GM12878 (cell line): ENCODE measurements at regions not wholly inside any gene's neighbourhood (a gene's known extent, or its start where the extent isn't known, plus 50 kb on each side); places are given as distances from the start of the nearest gene placed in this dataset.

Experiments
- ATAC-seq: fragments of 200-7000 bp; cut with Tn5 transposase; 3 replicates; pipeline ENCODE4 v1.9.1; 2020; ENCODE audit warnings: mild to moderate bottlenecking, moderate library complexity
- BruUV-seq: library from RNA; stranded (reverse); fragments of 400-500 nt; replicated peaks from 2 replicates; lab custom pipeline; 2021; lab: Mats Ljungman, UMichigan
- CTCF ChIA-PET: fragments of 300-600 bp; sonication (Branson Sonifier 250); formaldehyde crosslinking; extraction: SDS; loops from one replicate; lab custom pipeline; 2021; ENCODE audit warnings: inconsistent platforms; lab: Yijun Ruan, JAX
- POLR2A ChIA-PET: fragments of 350-600 bp; formaldehyde crosslinking; extraction: SDS; loops from one replicate; lab custom pipeline; 2021; ENCODE audit warnings: inconsistent platforms; lab: Charles Lee
- RAD21 ChIA-PET: fragments of 300-600 bp; sonication (Branson Sonifier 250); formaldehyde crosslinking; loops from one replicate; lab custom pipeline; 2023; ENCODE audit warnings: antibody characterized with exemption; ENCODE audit not compliant: unreplicated experiment; lab: Charles Lee
- SMC1A ChIA-PET: fragments of 300-600 bp; sonication (Branson Sonifier 250); formaldehyde crosslinking; loops from one replicate; lab custom pipeline; 2023; ENCODE audit not compliant: unreplicated experiment, uncharacterized antibody; lab: Charles Lee
- DNase-seq: peaks from one replicate; pipeline ENCODE4 v3.0.0-alpha.2; 2011; ENCODE audit warnings: low read depth, low spot score
- FAIRE-seq: peaks from 3 replicates; lab custom pipeline; 2011; peaks lifted over from hg19 to GRCh38; lab: Jason Lieb, UNC
- H2AFZ ChIP-seq: 2 replicates; pipeline ENCODE4 v1.6.0; 2011; ENCODE audit warnings: low read depth, low read length, control low read depth; ENCODE audit not compliant: control insufficient read depth
- H3K27ac ChIP-seq: 2 replicates; pipeline ENCODE4 v1.5.1; 2011; ENCODE audit warnings: control low read depth; ENCODE audit not compliant: control insufficient read depth, insufficient read depth
- H3K27me3 ChIP-seq, 2 experiments: replicated peaks in 1 of 2; 2 replicates each; pipeline versions ENCODE4 v1.6.0 to v1.6.1; 2011; ENCODE audit warnings: low read length in 1 of 2; ENCODE audit not compliant: control insufficient read depth in 2 of 2, insufficient read depth in 2 of 2
- H3K36me3 ChIP-seq, 2 experiments: 2 replicates each; pipeline ENCODE4 v1.5.1; 2011; ENCODE audit warnings: low read length in 1 of 2; ENCODE audit not compliant: control insufficient read depth in 2 of 2, insufficient read depth in 2 of 2
- H3K4me1 ChIP-seq: 2 replicates; pipeline ENCODE4 v1.6.1; 2011; ENCODE audit warnings: mild to moderate bottlenecking, low read length, moderate library complexity, mixed read lengths; ENCODE audit not compliant: control insufficient read depth, insufficient read depth
- H3K4me2 ChIP-seq: 2 replicates; pipeline ENCODE4 v1.6.0; 2011; ENCODE audit warnings: control low read depth; ENCODE audit not compliant: control insufficient read depth, insufficient read depth
- H3K4me3 ChIP-seq: fragments of 200-600 bp; sonication (generic); 2 replicates; pipeline ENCODE4 v1.5.1; 2016
- H3K79me2 ChIP-seq: 2 replicates; pipeline ENCODE4 v1.6.0; 2011; ENCODE audit warnings: low read length; ENCODE audit not compliant: control insufficient read depth, insufficient read depth
- H3K9ac ChIP-seq: 2 replicates; pipeline ENCODE4 v1.8.0; 2011; ENCODE audit warnings: low read length, control low read depth, mixed read lengths; ENCODE audit not compliant: control insufficient read depth, insufficient read depth
- H3K9me3 ChIP-seq: replicated peaks from 3 replicates; pipeline ENCODE4 v1.5.1; 2011; ENCODE audit warnings: mild to moderate bottlenecking, low read length; ENCODE audit not compliant: control insufficient read depth, insufficient read depth
- H4K20me1 ChIP-seq: 2 replicates; pipeline ENCODE4 v1.6.0; 2011; ENCODE audit not compliant: control insufficient read depth, insufficient read depth
- CBX5 ChIP-seq: sonication (generic); IDR thresholded peaks from 2 replicates; pipeline ENCODE4 v1.6.1; 2016; ENCODE audit warnings: low read depth, moderate library complexity, mild to moderate bottlenecking, inconsistent platforms
- CHD2 ChIP-seq: IDR thresholded peaks from 2 replicates; pipeline ENCODE4 v1.6.1; 2011; ENCODE audit warnings: low read depth, low read length, improper control_type of control experiment, borderline replicate concordance
- FOS ChIP-seq: IDR thresholded peaks from 3 replicates; pipeline ENCODE4 v1.6.1; 2011; ENCODE audit warnings: borderline replicate concordance; ENCODE audit not compliant: insufficient read length; ENCODE audit errors: extremely low read depth
- HSF1 ChIP-seq: fragments of 150-350 bp; IDR thresholded peaks from 2 replicates; pipeline ENCODE4 v1.6.1; 2014; ENCODE audit warnings: mild to moderate bottlenecking, low read depth, low read length
- MEF2A ChIP-seq: IDR thresholded peaks from 2 replicates; pipeline ENCODE4 v1.6.1; 2011; ENCODE audit warnings: low read depth, mild to moderate bottlenecking, low read length, moderate library complexity; ENCODE audit not compliant: insufficient read depth
- MLLT1 ChIP-seq: fragments of 450-650 bp; IDR thresholded peaks from 2 replicates; pipeline ENCODE4 v1.6.1; 2016; ENCODE audit warnings: mild to moderate bottlenecking
- NBN ChIP-seq: fragments of 450-650 bp; IDR thresholded peaks from 2 replicates; pipeline ENCODE4 v1.6.1; 2016
- SIN3A ChIP-seq: IDR thresholded peaks from 2 replicates; pipeline ENCODE4 v1.6.1; 2012; ENCODE audit warnings: low read depth, low read length, improper control_type of control experiment
- SUPT20H ChIP-seq: IDR thresholded peaks from 2 replicates; pipeline ENCODE4 v1.6.1; 2011; ENCODE audit warnings: low read depth, mild to moderate bottlenecking, low read length, moderate library complexity, borderline replicate concordance; ENCODE audit not compliant: control insufficient read depth
- ZBTB40 ChIP-seq: fragments of 450-650 bp; IDR thresholded peaks from 2 replicates; pipeline ENCODE4 v1.6.1; 2016; ENCODE audit warnings: mild to moderate bottlenecking, moderate library complexity, borderline replicate concordance
- ZNF207 ChIP-seq: fragments of 450-650 bp; IDR thresholded peaks from 2 replicates; pipeline ENCODE4 v1.6.1; 2014; ENCODE audit warnings: antibody characterized with exemption, mild to moderate bottlenecking, borderline replicate concordance
- WGBS: methylation state at CpG from one replicate; pipeline ENCODE4 v1.1.6; 2016; ENCODE audit warnings: low lambda C conversion rate; ENCODE audit not compliant: insufficient replicate concordance, insufficient coverage; ENCODE audit errors: missing lambda C conversion rate; 5-methylcytosine and 5-hydroxymethylcytosine counted together
- in situ Hi-C: fragments of 300-500 bp; cut with MboI; formaldehyde crosslinking; loops from 9 replicates; pipeline ENCODE4 v1.14.3; 2018; ENCODE audit warnings: mixed read lengths
- intact Hi-C: fragments of 100-400 bp; cut with micrococcal nuclease; formaldehyde crosslinking; loops from one replicate; pipeline ENCODE4 v1.14.2; 2022; ENCODE audit not compliant: unreplicated experiment
- TF ChIP-seq, protein P1 (sequence below): fragments of 450-650 bp; IDR thresholded peaks from 2 replicates; pipeline ENCODE4 v1.6.1; 2017; ENCODE audit warnings: mild to moderate bottlenecking, low read depth, inconsistent platforms; ENCODE audit not compliant: poor library complexity, severe bottlenecking

- TF ChIP-seq, protein P1, sequence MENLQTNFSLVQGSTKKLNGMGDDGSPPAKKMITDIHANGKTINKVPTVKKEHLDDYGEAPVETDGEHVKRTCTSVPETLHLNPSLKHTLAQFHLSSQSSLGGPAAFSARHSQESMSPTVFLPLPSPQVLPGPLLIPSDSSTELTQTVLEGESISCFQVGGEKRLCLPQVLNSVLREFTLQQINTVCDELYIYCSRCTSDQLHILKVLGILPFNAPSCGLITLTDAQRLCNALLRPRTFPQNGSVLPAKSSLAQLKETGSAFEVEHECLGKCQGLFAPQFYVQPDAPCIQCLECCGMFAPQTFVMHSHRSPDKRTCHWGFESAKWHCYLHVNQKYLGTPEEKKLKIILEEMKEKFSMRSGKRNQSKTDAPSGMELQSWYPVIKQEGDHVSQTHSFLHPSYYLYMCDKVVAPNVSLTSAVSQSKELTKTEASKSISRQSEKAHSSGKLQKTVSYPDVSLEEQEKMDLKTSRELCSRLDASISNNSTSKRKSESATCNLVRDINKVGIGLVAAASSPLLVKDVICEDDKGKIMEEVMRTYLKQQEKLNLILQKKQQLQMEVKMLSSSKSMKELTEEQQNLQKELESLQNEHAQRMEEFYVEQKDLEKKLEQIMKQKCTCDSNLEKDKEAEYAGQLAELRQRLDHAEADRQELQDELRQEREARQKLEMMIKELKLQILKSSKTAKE = no peak
- TF ChIP-seq NBN = no peak
Measured at GRCh38 chr4:35253331-35253730, 991.0 kb downstream of the ARAP2 start (continued).

DNA sequence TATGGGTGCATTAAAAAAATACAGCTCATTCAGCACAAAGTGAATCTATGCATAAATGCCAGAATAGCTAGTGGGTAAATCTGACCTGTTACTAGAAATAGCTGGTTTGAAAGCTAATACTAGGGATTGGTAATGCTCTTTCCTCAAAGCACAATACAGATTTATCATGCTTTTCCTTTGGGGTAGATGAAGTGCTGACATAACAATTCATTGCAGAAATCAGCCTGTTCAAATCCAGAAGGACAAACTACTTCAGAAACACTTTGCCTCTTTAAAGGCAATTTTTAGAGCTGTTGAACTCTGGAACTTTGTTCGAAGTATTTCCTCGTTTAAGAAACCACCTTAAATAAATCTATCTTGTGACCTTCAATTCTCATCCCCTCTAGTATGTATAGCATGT lies 957.9 kb downstream of the ARAP2 start:
- BruUV-seq = no TSS peak
- TF ChIP-seq HSF1 (no peak), MLLT1 (no peak), CBX5 (no peak), MEF2A (no peak), FOS (no peak), ZNF207 (no peak), SUPT20H (no peak), CHD2 (no peak), ZBTB40 (no peak), SIN3A (no peak)

More for the DNA sequence above, 957.9 kb downstream of the ARAP2 start:
- in situ Hi-C loops = no loop called here
- H3K27ac ChIP-seq = no peak overlapping the region
- CTCF ChIA-PET = no interaction called here
- ATAC-seq (no peak), FAIRE-seq (no peak), DNase-seq (no peak)
- intact Hi-C loops = no loop called here
- H3K4me2 ChIP-seq = no peak overlapping the region
- no peaks in the 10 kb centered on the region for H4K20me1 ChIP-seq
- WGBS = 0% methylated on average over 2 of the region's 2 CpGs
- H3K27me3 ChIP-seq = no peaks in the 10 kb centered on the region
- POLR2A ChIA-PET = no interaction called here
- no peak overlapping the region for H3K4me3 ChIP-seq
- RAD21 ChIA-PET = no interaction called here
- no peaks in the 10 kb centered on the region for H3K79me2 ChIP-seq
- H3K9me3 ChIP-seq = no peaks in the 10 kb centered on the region
- no peak overlapping the region for H3K9ac ChIP-seq
- no peak overlapping the region for H2AFZ ChIP-seq
- SMC1A ChIA-PET = interaction anchor here (0.6 kb wide), 1 partner anchor 192 kb away, joined by 3 read pairs; no protein-coding TSS in a partner anchor
- H3K4me1 ChIP-seq = no peaks in the 10 kb centered on the region
- no peaks in the 10 kb centered on the region for H3K36me3 ChIP-seq
